Amygdala (tissue), 56 donors: ENCODE measurements at regions not wholly inside any gene's neighbourhood (a gene's known extent, or its start where the extent isn't known, plus 50 kb on each side); places are given as distances from the start of the nearest gene placed in this dataset.
"Not testable (repeated sequence)": the region's sequence is repeated elsewhere in the genome, so short reads cannot be mapped to it uniquely, and the experiment has no call there.

Source experiments
- DNase-seq, 56 donors: peaks; one replicate each; lab custom pipeline; 2025; lab: John Stamatoyannopoulos, UW

DNA sequence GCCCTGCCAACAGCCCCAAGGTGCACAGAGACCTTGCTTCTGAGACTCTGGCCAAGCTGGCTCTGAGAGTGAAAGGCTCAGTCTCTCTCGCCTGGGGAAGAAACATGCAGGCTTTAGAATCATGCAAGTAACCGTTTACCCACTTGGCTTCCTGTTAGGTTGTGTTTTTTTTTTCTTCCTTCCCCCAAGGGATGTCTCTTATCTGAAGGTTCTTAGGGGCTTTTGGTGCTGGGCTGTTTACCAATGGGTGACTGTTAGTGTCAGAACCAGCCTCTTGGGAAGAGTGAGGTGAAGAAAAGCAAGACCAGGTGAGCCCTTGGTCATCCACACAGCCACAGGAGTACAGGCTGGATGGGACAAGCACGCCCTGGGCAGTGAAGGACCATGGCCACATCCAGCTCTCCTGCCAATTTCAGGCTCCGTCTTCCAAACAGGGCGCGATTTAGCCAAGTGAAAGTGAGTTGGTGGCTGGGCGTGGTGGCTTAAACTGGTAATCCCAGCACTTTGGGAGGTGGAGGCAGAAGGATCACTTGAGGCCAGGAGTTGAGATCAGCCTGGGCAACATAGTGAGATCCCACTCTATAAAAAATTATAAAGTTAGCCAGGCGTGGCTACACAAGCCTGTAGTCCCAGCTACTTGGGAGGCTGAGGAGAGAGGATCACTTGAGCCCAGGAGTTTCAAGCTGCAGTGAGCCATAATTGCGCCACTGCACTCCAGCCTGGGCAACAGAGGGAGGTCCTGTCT is 76.3 kb upstream of the CUX1 start:
- DNase-seq, result no peak

DNA sequence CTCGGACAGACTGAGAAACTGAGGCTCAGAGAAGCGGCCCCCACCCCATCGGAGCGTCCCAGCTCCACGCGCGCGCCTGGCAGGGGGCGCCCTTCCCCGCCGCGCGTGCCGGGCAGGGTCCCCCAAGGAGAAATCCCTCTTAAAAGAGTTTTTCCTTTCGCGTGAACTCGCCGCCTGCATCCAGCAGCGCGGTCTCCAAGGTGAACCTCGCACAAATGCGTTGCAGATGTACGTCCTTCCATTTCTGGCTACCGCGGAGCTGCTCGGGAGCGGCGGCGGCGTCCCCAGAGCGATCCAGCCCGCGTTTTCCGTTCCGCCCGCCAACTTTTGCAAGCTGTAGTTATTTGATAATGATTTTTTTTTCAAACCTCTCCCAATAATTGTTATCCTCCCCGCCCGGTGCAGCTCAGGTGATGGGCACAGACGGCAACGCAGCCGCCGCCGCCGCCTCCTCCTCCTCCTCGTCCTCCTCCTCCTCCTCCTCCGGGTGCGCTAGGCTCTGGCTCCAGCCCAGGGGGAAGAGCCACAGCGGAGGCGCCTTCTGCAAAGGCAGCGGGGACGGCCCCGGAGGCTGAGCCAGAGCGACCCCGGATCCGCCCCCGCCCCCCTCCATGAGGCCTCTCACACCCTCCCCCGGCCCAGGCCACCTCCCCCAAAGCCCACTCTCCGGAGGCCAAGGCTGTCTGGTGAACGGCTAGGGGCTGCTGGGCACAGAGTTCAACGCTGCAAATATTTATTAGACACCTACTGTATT is 74.0 kb upstream of the CUX1 start:
- DNase-seq, result peak in 11 of 56 donors; percentile 0 to 57 (median 12)

DNA sequence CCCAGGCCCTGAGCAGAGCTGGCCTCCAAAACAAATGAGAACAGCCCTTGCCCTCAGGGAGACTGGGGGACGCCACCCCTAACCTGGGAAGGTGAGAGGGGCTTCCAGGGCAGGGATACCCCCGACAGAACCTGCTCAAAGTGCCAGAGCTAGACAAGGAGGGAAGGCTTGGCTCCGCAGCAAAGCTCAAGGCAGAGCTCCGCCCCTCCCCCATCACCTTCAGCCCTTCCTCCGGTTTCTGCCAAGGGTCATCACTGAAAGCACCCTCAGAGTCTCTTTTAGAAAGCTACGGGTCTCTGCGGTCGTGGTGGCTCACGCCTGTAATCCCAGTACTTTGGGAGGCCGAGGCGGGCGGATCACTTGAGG is 73.4 kb upstream of the CUX1 start:
- no peak for DNase-seq

DNA sequence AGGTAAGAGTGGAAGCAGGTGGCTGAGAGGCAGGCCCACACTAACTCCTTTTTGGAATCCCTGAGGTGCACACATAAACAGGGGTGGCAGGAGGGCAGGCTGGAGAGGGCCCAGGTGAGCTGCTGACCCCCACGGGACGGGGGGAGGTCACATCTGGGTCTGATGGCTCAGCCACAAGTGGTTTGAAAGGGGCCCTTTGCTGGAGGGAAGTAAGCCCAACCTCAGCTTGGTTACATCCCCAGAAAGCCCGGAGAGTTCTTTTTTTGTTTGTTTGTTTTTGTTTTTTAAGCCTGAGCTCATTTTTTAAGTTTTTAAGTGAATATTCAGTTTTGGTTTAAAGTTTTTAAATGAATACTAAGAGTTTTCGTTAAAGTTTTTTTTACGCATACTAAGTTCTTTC is 72.8 kb upstream of the CUX1 start:
- no peak for DNase-seq

DNA sequence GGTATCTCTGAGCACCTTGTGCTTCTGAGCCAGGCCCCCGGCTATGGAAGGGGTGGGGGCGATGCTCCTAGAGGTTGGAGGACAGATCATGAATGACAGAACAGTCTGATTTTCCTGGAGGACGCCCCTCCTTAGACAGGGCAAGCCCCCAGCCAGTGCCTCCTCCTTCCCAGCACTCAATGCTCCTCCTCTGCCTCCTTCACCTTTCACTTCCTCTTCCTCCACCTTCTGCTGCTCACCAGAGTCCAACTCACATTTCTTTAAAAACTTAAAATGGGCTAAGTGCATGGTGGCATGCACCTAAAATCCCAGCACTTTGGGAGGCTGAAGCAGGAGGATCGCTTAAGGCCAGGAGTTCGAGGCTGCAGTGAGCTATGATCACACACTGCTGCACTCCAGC is 71.1 kb upstream of the CUX1 start:
- no peak for DNase-seq

DNA sequence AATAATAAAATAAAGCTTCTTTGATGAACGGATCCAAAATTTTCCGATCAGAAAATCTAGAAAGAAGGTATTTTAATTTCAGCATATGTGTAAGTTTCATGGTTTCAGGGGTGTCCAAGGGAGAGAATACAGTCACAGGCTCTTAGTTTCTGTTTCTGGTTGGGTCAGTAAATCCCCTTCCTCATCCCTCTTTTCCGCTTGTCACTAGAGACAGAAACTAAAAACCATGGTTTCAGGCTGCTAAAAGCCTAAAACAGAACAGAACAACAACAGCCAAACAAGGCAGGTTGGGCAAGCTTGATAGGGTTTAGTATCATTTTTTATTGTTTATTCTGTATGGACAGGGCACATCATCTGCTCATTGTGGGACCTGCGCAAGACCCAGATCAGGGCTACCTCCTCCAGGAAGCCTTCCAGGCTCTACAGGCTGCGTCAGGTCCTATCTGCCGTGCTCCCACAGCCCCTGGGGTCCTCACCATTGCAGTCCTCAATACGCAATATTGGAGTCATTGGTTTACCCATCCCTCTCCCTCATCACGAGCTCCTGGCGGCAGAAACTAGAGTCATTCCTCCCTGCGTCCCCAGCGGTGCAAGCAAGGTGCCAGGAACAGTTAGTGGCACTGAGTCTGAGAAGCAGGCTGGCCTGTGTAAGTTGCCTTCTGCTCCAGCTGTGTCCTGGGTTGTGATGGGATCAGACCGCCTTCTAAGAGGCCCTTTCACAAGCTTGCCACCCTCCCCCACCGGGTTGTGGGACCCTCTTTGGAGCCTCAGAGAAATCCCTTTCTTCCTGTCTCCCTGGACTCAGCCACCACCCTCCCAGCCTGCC is 70.2 kb upstream of the CUX1 start:
- no peak for DNase-seq

DNA sequence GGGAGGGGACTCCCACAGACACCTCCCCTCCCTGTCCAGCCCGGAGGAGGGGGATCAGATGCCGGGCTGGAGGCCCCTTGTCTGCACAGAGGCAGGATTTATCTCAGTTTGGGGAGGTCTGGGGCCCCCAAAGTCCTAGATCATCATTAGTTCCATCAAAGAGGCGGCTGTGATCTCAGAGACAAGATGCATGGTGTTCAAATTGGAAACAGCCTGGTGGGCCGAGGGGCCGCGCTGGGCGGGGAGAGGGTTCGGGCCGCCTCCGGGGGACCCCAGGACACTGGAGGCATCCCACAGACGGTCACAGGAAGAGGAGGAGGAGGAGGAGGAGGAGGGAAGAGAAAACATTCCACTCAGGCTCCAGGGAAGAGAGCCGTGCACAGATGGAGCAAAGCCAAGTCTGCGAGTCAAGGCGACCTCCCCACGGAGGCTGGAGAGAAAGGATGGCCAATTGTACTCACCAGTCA is 69.5 kb upstream of the CUX1 start:
- DNase-seq, result no peak

DNA sequence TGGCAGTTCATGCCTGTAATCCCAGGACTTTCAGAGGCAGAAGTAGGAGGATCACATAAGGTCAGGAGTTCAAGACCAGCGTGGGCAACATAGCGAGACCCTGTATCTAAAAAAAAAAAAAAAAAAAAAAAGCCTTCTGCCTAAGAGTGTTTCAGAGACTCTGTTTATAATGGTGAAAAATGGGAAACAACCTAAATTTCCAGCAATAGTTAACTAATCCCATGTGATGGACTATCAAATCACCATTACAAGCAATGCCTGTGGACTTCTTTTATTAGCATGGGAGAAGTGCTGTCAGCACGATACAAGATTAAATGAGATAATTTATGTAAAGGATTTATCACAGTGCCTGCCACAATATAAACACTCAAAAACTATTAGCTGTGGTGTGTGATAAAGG is 67.5 kb upstream of the CUX1 start:
- DNase-seq, result no peak

DNA sequence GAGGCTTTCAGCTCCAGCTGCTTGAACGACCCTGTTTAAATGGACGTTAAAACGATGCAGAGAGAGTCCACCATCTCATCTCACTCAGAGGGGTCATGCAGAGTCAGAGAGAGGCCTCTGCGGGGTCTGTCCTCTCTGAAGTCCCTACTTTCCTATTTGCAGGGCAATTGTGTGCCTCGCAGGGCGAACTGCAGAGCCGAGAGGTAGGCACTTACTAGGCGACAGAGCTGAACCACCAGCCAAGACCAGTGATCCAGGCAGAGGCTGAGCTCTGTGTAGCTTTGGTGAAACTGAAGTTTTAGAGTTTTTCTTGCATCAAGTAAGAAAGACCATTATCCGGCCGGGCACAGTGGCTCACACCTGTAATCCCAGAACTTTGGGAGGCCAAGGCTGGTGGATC is 64.1 kb upstream of the CUX1 start:
- no peak for DNase-seq

DNA sequence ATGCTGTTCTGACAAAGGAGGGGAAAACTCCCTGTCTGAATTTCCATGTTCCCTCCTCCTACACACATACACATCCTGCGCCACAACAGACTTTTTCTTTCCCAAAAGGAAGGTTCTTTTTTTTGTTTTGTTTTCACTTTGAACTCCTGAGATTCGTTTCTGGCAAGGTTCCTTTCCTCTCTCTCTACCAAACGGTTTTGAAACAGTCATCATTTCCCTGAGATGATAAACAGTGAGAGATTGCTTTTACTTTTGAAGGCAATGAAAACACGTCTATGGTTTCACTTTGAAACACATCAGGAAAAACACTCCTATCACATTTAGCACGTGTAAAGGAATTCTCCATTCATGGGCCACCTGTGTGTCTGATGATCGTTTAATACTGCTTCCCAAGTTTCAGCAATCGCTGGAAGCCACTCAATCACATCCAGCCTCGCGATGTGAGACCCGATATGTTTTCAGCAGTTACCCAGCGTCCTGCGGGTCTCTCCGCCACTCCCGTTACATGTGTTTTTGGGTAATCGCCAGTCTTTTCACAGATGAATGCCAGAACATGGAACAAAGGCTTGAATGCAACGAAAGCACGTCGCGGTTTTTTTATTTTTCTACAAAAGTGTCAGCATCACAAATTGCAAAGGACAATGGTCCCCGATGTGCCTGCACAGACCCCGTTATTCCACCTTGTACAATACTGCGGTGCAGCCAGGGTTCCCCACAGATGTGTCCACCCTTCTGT is 62.8 kb upstream of the CUX1 start:
- DNase-seq, result no peak

DNA sequence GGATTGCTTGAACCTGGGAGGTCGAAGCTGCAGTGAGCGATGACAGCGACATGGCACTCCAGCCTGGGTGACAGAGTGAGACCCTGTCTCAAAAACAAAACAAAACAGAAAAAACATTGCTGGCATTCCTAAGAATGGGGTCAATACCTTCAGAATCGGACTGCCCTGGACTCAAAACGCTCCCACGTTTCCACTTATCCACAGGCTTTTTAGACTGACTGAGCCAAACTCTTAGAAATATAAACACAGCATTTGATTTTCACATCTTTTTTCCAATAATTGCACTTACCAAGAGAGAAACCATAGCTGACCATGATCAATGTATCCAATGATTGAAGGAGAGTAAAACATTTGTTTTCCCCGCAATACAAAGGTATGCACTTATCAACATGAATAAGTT is 59.5 kb upstream of the CUX1 start:
- no peak for DNase-seq

DNA sequence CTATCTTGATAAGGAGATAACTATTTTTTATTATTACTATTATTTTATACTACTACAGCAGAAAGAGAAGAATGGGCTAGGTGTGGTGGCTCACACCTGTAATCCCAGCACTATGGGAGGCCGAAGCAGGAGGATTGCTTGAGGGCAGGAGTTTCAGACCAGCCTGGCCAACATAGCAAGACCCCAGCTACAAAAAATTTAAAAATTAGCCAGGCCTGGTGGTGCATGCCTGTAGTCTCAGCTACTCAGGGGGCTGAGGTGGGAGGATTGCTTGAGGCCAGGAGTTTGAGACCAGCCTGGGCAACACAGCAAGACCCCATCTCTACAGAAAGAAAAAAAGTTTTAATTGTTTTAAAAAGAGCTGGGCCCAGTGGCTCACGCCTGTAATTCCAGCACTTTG is 58.9 kb upstream of the CUX1 start:
- DNase-seq, result not testable (repeated sequence)

DNA sequence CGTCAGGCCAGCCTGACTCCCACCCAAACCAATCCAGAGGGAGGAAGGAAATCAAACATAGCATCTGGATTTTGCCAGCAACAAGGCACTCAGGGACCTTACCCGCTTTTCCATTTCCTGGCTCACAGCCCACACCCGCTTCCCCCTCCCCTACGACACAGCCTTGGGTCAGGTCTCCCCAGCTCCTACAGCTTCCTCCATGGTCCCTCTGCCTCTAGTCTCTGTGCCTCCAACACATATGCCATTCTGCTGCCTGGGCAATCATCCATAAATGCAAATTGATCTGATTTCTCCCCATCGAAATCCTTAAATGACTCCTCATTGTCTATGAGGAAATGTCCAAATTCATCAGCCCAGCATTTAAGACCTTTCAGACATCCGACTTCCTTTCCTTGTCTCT is 53.2 kb upstream of the CUX1 start:
- DNase-seq, result no peak

DNA sequence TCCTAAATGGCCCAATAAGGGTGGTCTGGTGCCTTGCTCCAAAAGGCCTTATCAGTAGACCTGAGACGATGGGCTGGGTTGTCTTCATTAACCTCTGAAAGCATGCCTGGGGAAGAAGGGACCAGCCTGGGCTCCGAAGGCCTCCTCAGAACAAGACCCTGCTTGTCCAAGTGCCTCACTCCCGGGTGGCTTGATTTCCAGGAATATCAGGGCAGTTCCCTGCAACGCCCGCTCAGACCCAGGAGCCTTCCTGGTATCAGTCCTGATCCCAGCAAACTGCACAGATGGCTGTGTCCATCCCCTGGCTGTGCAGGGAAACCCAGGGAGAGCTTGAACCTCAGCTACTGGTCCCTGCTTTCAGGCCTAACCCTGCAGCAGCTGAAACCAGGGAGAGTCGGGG is 49.9 kb upstream of the CUX1 start:
- DNase-seq, result no peak
